HG02884 (cell line): ENCODE measurements at regions not wholly inside any gene's neighbourhood (a gene's known extent, or its start where the extent isn't known, plus 50 kb on each side); places are given as distances from the start of the nearest gene placed in this dataset.

ENCODE experiments used
- ATAC-seq: cut with Tn5 transposase; IDR thresholded peaks from one replicate; pipeline ENCODE4 v1.9.1; 2021; ENCODE audit warnings: mild to moderate bottlenecking, moderate library complexity; ENCODE audit not compliant: unreplicated experiment

GRCh38 chr5:24862117-24862516 lies 217.3 kb upstream of the CDH10 start:
- ATAC-seq = no peak

GRCh38 chr5:24855485-24855884 lies 210.7 kb upstream of the CDH10 start:
- ATAC-seq = no peak

GRCh38 chr5:24854850-24855249 lies 210.1 kb upstream of the CDH10 start:
- no peak for ATAC-seq

GRCh38 chr5:24854350-24854749 lies 209.6 kb upstream of the CDH10 start:
- no peak for ATAC-seq

GRCh38 chr5:24850926-24851486 lies 206.2 kb upstream of the CDH10 start:
- no peak for ATAC-seq

- ATAC-seq = no peak
Measured at GRCh38 chr5:24849210-24849609, 204.4 kb upstream of the CDH10 start.

GRCh38 chr5:24831989-24832388 lies 187.2 kb upstream of the CDH10 start:
- no peak for ATAC-seq

GRCh38 chr5:24823625-24824024 lies 178.8 kb upstream of the CDH10 start:
- no peak for ATAC-seq

- no peak for ATAC-seq
Measured at GRCh38 chr5:24819841-24820240, 175.1 kb upstream of the CDH10 start.

- no peak for ATAC-seq
Measured at GRCh38 chr5:24817966-24818365, 173.2 kb upstream of the CDH10 start.

GRCh38 chr5:24816206-24816605 lies 171.4 kb upstream of the CDH10 start:
- ATAC-seq = no peak

GRCh38 chr5:24805230-24805629 lies 160.5 kb upstream of the CDH10 start:
- ATAC-seq = no peak

- ATAC-seq = no peak
Measured at GRCh38 chr5:24804221-24804681, 159.5 kb upstream of the CDH10 start.

- no peak for ATAC-seq
Measured at GRCh38 chr5:24791326-24791725, 146.5 kb upstream of the CDH10 start.

GRCh38 chr5:24789611-24790351 lies 145.0 kb upstream of the CDH10 start:
- no peak for ATAC-seq

GRCh38 chr5:24788829-24789514 lies 144.2 kb upstream of the CDH10 start:
- no peak for ATAC-seq

- no peak for ATAC-seq
Measured at GRCh38 chr5:24786108-24786507, 141.3 kb upstream of the CDH10 start.

GRCh38 chr5:24783596-24783995 lies 138.8 kb upstream of the CDH10 start:
- no peak for ATAC-seq

GRCh38 chr5:24777392-24777791 lies 132.6 kb upstream of the CDH10 start:
- ATAC-seq = no peak

GRCh38 chr5:24773261-24773660 lies 128.5 kb upstream of the CDH10 start:
- no peak for ATAC-seq

GRCh38 chr5:24767086-24767485 lies 122.3 kb upstream of the CDH10 start:
- ATAC-seq = no peak

- no peak for ATAC-seq
Measured at GRCh38 chr5:24765219-24765618, 120.4 kb upstream of the CDH10 start.
